ENCODE measurements at regions not wholly inside any gene's neighbourhood (a gene's known extent, or its start where the extent isn't known, plus 50 kb on each side); places are given as distances from the start of the nearest gene placed in this dataset.

- TF ChIP-seq CTCF (IDR thresholded peaks at IDR 0.05; ENCODE audit: poor library complexity) (no peak), EZH2 (IDR thresholded peaks at IDR 0.05; ENCODE audit: borderline replicate concordance) (no peak)
These were observed 59.2 kb upstream of the RPS6KA3 start for GRCh38 chrX:20325786-20326388.

Measured in hepatocyte (in vitro differentiated cells).